ENCODE measurements at regions not wholly inside any gene's neighbourhood (a gene's known extent, or its start where the extent isn't known, plus 50 kb on each side); places are given as distances from the start of the nearest gene placed in this dataset.

DNA sequence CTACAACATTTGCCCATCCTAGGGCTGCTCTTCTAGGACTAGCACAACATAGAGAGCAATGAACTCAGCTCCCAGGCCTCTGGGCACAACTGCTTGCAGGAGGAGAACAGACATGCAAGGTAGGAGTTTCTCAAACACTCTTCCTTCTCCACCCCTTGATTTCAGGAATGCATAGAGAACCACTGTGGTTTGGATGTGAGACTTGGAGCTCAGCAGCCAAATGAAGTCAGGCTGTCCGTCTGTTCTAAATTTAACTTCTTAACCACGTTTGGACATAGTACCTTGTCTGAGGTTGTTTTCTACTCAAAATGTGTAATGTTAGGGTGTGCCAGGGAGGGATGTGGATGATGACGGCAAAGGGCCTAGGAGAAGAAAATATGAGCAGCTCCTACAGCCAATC is 515.1 kb upstream of the TNC start:
- no peaks in the 10 kb centered on the region for H3K9me3 ChIP-seq (replicated peaks in 1 of 11)
- H3K27me3 ChIP-seq, result no peaks in the 10 kb centered on the region
- H3K4me2 ChIP-seq, result no peak overlapping the region
- no peak overlapping the region for H3K27ac ChIP-seq
- H4K20me1 ChIP-seq, result no peaks in the 10 kb centered on the region
- no peaks in the 10 kb centered on the region for H3K36me3 ChIP-seq
- peaks cover 0 to 8% (median 0%) of the 10 kb centered on the region in 10 experiments; a peak in 4 of 20 replicates for H3K4me1 ChIP-seq
- H3K4me3 ChIP-seq, result no peak overlapping the region
- no peak for TF ChIP-seq Cebpa-rat (IDR thresholded peaks at IDR 0.05)
- no peak overlapping the region for H3K9ac ChIP-seq

DNA sequence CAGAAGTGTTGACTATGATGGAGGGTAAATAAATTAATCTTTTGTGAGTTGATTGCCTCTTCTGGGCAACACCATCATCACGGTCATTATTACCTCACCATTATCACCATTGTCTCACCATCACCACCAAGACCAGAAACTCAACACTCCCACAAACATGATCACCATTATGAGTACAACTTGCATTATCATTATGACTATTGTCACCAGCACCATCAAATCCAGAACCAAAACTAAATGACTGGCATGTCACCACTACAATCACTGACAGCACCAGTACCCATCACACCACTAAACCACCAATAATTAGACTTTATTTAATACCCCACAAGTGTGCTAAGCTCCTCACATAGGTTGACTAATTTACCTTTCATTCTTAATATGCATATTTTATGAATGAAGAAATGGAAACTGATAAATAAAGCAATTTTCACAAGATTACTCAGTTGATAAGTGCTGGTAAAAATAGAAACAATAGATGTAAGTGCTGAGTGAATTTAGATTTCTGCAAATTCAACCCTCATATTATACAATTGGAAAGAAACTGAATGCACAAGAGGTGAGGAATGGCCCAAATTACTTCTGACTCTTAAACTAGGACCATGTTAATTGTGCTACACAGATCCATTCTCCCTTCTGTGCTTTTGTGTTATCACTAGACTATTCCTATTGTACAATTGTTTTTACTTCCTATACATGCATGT is 517.8 kb upstream of the PAPPA start:
- H3K36me3 ChIP-seq, result no peaks in the 10 kb centered on the region
- H3K9ac ChIP-seq, result no peak overlapping the region
- no peaks in the 10 kb centered on the region for H3K9me3 ChIP-seq (replicated peaks in 1 of 11)
- no peak overlapping the region for H3K4me3 ChIP-seq
- no peaks in the 10 kb centered on the region for H3K4me1 ChIP-seq
- H3K27me3 ChIP-seq, result no peaks in the 10 kb centered on the region
- no peak overlapping the region for H3K27ac ChIP-seq
- no peak for TF ChIP-seq Cebpa-rat (IDR thresholded peaks at IDR 0.05)
- no peaks in the 10 kb centered on the region for H4K20me1 ChIP-seq
- H3K4me2 ChIP-seq, result no peak overlapping the region

DNA sequence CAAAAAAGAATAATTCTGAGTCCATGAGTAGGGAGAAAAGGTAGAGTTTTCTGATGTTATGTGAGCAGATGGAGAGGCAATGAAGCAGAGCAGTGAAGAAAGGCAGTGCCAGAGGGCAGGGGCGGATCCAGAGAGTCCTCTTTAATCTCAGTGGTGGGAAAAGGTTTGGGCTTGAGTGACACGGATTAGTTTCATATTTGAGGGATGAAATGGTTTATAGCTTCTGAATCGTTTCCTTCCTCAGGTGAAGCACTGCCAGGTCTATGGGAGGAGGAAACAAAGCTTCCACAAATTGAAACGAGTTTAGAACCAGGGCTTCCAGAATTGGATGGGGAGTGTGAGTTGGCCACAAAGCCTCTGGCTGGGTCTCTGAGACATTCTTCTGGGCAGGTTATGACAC is 517.0 kb upstream of the PAPPA start:
- no peak for TF ChIP-seq Cebpa-rat (IDR thresholded peaks at IDR 0.05)
- H3K4me3 ChIP-seq, result no peak overlapping the region
- no peak overlapping the region for H3K4me2 ChIP-seq
- H3K9ac ChIP-seq, result no peak overlapping the region
- no peaks in the 10 kb centered on the region for H3K9me3 ChIP-seq (replicated peaks in 1 of 11)
- no peaks in the 10 kb centered on the region for H3K4me1 ChIP-seq
- no peaks in the 10 kb centered on the region for H3K36me3 ChIP-seq
- H3K27me3 ChIP-seq, result no peaks in the 10 kb centered on the region
- H3K27ac ChIP-seq, result no peak overlapping the region
- no peaks in the 10 kb centered on the region for H4K20me1 ChIP-seq

DNA sequence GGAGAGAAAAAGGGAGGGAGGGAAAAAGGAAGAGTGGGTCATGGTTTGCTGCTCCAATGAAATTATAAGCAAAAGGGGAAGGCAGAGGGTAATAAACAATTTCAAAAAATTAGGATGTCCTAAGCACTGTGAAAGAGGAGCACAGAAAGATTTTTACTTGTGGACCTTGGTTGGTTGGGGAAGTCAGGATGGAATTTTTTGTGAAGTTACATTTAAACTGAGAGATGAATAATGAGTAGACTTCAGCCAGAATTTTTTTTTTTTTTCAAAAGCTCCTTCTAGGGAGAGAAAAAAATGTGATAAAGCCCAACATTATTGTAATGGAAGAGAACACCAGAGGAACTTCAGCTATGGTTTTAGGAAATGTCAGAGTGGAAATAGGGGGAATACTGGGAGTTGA is 515.9 kb upstream of the PAPPA start:
- no peaks in the 10 kb centered on the region for H3K9me3 ChIP-seq (replicated peaks in 1 of 11)
- no peak overlapping the region for H3K9ac ChIP-seq
- H4K20me1 ChIP-seq, result no peaks in the 10 kb centered on the region
- H3K4me3 ChIP-seq, result no peak overlapping the region
- no peaks in the 10 kb centered on the region for H3K27me3 ChIP-seq
- no peak overlapping the region for H3K27ac ChIP-seq
- no peak overlapping the region for H3K4me2 ChIP-seq
- no peaks in the 10 kb centered on the region for H3K36me3 ChIP-seq
- no peak for TF ChIP-seq Cebpa-rat (IDR thresholded peaks at IDR 0.05)
- H3K4me1 ChIP-seq, result no peaks in the 10 kb centered on the region

DNA sequence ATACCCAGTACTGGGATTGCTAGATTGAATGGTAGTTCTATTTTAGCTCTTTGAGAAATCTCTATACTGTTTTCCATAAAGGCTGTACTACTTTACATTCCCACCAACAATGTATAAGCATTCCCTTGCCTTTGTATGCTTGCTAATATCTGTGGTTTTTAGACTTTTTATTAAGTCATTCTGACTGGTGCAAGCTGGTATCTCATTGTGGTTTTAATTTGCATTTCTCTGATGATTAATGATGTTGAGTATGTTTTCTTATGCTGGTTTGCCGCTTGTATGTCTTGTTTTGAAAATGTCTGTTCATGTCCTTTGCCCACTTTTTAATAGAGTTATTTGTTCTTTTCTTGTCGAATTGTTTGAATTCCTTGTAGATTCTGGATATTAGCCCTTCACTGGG is 512.7 kb upstream of the PAPPA start:
- Histone ChIP-seq H4K20me1 (no peaks in the 10 kb centered on the region), H3K27me3 (no peaks in the 10 kb centered on the region), H3K27ac (no peak overlapping the region), H3K9me3 (replicated peaks in 1 of 11) (no peaks in the 10 kb centered on the region), H3K4me2 (no peak overlapping the region), H3K4me3 (no peak overlapping the region), H3K4me1 (no peaks in the 10 kb centered on the region), H3K9ac (no peak overlapping the region), H3K36me3 (no peaks in the 10 kb centered on the region)
- TF ChIP-seq Cebpa-rat (IDR thresholded peaks at IDR 0.05), result no peak

DNA sequence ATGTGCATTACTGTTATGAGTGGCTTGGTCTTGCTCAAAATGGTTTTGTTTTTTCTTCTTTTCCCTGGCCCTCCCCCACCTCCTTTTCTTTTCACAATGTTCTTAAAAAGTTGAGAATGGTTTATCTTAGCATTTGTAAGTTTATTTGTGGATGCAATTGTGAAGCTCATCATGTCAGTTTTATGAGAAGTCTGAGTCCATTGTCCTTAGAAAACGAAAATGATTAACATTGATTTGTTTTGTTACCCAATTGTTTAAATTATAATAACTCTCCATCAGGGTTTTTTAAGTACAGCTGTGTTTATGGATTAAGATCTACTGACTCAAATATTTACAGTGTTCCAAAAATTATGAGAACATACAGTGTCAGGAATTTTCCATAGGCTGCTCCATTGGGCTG is 511.3 kb upstream of the PAPPA start:
- H3K27ac ChIP-seq, result no peak overlapping the region
- no peaks in the 10 kb centered on the region for H3K27me3 ChIP-seq
- no peaks in the 10 kb centered on the region for H3K4me1 ChIP-seq
- H3K36me3 ChIP-seq, result no peaks in the 10 kb centered on the region
- H4K20me1 ChIP-seq, result no peaks in the 10 kb centered on the region
- no peak overlapping the region for H3K4me3 ChIP-seq
- no peaks in the 10 kb centered on the region for H3K9me3 ChIP-seq (replicated peaks in 1 of 11)
- no peak for TF ChIP-seq Cebpa-rat (IDR thresholded peaks at IDR 0.05)
- H3K4me2 ChIP-seq, result no peak overlapping the region
- no peak overlapping the region for H3K9ac ChIP-seq

DNA sequence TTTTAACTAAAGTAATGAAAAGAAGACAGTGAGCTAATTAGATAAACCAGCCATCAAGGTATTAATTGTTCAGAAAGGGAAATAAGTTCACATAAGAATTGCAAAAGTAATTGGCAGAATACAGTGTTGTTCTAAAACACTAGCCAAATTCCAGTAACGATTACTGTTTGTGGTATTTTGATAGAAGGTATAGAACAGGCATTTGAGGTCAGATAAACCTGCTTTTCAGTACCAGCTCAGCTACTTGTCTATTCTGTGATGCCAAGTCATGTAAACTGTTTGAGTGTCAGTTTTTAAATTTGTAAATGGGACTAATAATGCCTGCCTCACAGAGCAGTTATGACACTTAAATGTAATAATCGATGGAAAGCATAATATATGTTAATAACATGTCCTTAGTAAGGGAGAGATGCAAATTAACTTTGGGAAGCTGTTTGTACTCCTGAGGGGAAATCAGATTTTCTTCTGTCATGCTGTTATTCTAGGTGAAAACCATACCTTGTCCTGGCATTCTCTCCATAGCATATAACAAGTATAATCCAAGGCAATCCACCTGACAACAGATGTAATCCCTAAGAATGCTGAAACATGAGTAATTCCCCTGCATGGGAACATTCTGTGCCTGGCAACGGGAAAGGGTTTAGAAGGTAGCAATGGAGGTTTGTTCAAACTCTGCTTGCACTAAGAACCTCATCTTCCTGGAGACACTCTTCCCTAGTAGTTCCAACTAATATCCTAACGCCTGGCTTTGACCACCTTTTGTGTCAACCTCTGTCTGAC is 509.5 kb upstream of the PAPPA start:
- Histone ChIP-seq H3K9ac (no peak overlapping the region), H3K4me3 (no peak overlapping the region), H3K27me3 (no peaks in the 10 kb centered on the region), H3K36me3 (no peaks in the 10 kb centered on the region), H3K27ac (no peak overlapping the region), H3K4me2 (no peak overlapping the region), H4K20me1 (no peaks in the 10 kb centered on the region), H3K4me1 (no peaks in the 10 kb centered on the region), H3K9me3 (replicated peaks in 1 of 11) (no peaks in the 10 kb centered on the region)
- TF ChIP-seq Cebpa-rat (IDR thresholded peaks at IDR 0.05), result no peak

DNA sequence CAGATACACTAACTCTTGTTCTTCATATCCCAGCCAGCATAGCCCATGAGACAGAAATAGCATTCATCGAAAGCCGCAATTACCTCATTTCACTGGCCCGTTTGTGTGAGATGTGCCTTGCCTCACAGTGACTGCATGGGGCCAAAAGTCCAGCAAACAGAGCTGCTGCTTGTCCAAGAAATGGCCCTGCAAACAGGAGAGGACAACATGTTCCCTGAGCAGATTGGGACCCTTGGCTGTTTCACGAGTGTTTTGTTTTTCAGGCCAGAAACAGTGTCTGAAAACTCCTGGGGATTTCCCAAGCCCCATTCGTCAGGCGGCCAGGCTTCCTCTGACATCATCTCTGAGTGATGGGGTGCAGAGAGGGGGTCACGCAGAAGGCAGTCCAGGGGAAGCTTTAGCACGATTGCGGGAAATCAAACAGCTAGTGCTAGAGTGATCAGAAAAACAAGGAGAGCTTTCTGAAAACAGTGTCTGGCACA is 503.6 kb upstream of the PAPPA start:
- TF ChIP-seq Cebpa-rat (IDR thresholded peaks at IDR 0.05), result no peak
- H3K9me3 ChIP-seq (replicated peaks in 1 of 11), result no peaks in the 10 kb centered on the region
- H3K27ac ChIP-seq, result no peak overlapping the region
- H3K27me3 ChIP-seq, result no peaks in the 10 kb centered on the region
- H3K4me2 ChIP-seq, result no peak overlapping the region
- H3K9ac ChIP-seq, result no peak overlapping the region
- H3K4me1 ChIP-seq, result no peaks in the 10 kb centered on the region
- no peaks in the 10 kb centered on the region for H3K36me3 ChIP-seq
- no peak overlapping the region for H3K4me3 ChIP-seq
- no peaks in the 10 kb centered on the region for H4K20me1 ChIP-seq

DNA sequence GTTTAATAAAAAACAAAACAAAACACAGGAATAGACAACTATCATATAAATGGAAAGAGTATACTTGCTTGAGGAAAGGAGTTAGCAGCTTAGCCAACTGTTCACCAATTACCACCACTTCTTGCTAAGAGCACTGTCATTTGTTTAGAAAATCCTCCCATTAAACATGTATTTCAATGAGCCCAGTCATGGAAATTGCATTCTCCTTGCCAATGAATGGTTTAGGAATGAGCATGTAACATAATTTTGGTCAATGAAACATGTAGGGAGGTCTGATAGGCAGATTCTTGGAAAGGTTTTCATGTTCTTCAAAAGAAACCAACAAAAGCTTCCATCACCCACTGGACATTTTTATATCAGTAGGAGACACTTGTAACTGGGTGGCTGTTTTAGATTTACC is 502.8 kb upstream of the PAPPA start:
- H3K9me3 ChIP-seq (replicated peaks in 1 of 11), result no peaks in the 10 kb centered on the region
- H3K4me2 ChIP-seq, result no peak overlapping the region
- no peak for TF ChIP-seq Cebpa-rat (IDR thresholded peaks at IDR 0.05)
- no peaks in the 10 kb centered on the region for H3K36me3 ChIP-seq
- H3K4me1 ChIP-seq, result no peaks in the 10 kb centered on the region
- H3K9ac ChIP-seq, result no peak overlapping the region
- no peak overlapping the region for H3K27ac ChIP-seq
- H3K4me3 ChIP-seq, result no peak overlapping the region
- no peaks in the 10 kb centered on the region for H3K27me3 ChIP-seq
- H4K20me1 ChIP-seq, result no peaks in the 10 kb centered on the region

DNA sequence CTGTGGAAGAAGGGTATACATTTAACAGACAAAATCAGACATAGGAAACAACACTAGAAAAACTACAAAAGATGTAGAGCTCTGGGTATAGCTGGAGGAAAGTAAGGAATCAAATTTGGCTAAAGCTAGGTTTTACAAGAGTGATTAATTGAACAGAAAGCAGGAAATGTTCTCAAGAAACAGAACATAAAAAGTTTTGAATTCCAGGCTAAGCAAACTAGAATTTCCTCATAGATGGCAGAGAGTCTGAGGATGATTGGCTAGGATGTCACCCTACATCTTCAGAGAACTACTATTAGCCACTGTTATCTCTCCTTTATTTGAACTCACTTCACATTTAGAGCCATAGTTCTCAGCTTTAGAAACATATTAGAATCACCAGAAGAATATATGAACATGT is 502.1 kb upstream of the PAPPA start:
- Histone ChIP-seq H3K9ac (no peak overlapping the region), H3K36me3 (no peaks in the 10 kb centered on the region)

More for the DNA sequence above, 502.1 kb upstream of the PAPPA start:
- Histone ChIP-seq H3K4me3 (no peak overlapping the region), H3K4me1 (no peaks in the 10 kb centered on the region), H4K20me1 (no peaks in the 10 kb centered on the region), H3K27ac (no peak overlapping the region), H3K4me2 (no peak overlapping the region), H3K27me3 (no peaks in the 10 kb centered on the region), H3K9me3 (replicated peaks in 1 of 11) (no peaks in the 10 kb centered on the region)
- TF ChIP-seq Cebpa-rat (IDR thresholded peaks at IDR 0.05), result no peak

All from BLaER1 treated with 17β-estradiol and CSF1 and Interleukin-3, amounts not matched to agents 10 nM and 100 nM (cell line).